ENCODE measurements at regions not wholly inside any gene's neighbourhood (a gene's known extent, or its start where the extent isn't known, plus 50 kb on each side); places are given as distances from the start of the nearest gene placed in this dataset.

DNA sequence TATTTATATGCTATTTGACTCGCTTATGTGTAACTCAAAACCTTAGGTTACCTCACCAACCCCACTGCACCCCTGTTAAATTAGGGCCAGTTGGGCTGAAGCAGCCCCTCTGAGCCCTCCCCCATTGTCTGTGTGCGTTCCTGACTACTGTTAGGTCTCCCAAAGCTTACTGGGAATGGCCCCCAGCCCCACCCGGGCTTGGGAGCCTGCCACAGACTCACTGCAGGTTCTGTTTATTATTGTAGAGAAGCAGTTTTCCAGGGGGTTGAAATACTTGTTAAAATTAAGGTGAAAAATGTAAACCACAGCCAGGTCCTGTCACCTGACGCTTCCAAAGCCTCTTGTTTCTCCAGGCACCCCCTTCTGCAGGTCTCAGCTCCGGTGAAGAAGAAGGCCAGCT is 151.7 kb downstream of the FOXL1 start:
- H3K79me2 ChIP-seq (ENCODE audit: control insufficient read depth, insufficient read depth, low read length) = no peaks in the 10 kb centered on the region
- H3K4me2 ChIP-seq (ENCODE audit: control insufficient read depth, insufficient read depth) = no peak overlapping the region
- intact Hi-C loops (cut with micrococcal nuclease; ENCODE audit: unreplicated experiment) = no loop called here
- H4K20me1 ChIP-seq (ENCODE audit: control insufficient read depth, insufficient read depth) = no peaks in the 10 kb centered on the region
- no peaks in the 10 kb centered on the region for H3K4me1 ChIP-seq (ENCODE audit: control insufficient read depth, insufficient read depth, low read length)
- no peaks in the 10 kb centered on the region for H3K9me3 ChIP-seq (replicated peaks; ENCODE audit: control insufficient read depth, insufficient read depth, low read length)
- 7% methylated on average over 5 of the region's 5 CpGs for WGBS (ENCODE audit: insufficient coverage, insufficient replicate concordance, low lambda C conversion rate, missing lambda C conversion rate)
- no peaks in the 10 kb centered on the region for H3K36me3 ChIP-seq (ENCODE audit: control insufficient read depth in 2 of 2, insufficient read depth in 2 of 2, low read length in 1 of 2)
- peaks cover 0 to 1% of the 10 kb centered on the region in 2 experiments; a peak in 2 of 4 replicates for H3K27me3 ChIP-seq (replicated peaks in 1 of 2; ENCODE audit: control insufficient read depth in 2 of 2, insufficient read depth in 2 of 2, low read length in 1 of 2)
- no TSS peak for BruUV-seq (replicated peaks)
- H3K27ac ChIP-seq (ENCODE audit: control insufficient read depth, insufficient read depth) = no peak overlapping the region
- no peak for TF ChIP-seq STAT1 (conservative IDR thresholded peaks at IDR 0.05)
- TF ChIP-seq, protein P1, sequence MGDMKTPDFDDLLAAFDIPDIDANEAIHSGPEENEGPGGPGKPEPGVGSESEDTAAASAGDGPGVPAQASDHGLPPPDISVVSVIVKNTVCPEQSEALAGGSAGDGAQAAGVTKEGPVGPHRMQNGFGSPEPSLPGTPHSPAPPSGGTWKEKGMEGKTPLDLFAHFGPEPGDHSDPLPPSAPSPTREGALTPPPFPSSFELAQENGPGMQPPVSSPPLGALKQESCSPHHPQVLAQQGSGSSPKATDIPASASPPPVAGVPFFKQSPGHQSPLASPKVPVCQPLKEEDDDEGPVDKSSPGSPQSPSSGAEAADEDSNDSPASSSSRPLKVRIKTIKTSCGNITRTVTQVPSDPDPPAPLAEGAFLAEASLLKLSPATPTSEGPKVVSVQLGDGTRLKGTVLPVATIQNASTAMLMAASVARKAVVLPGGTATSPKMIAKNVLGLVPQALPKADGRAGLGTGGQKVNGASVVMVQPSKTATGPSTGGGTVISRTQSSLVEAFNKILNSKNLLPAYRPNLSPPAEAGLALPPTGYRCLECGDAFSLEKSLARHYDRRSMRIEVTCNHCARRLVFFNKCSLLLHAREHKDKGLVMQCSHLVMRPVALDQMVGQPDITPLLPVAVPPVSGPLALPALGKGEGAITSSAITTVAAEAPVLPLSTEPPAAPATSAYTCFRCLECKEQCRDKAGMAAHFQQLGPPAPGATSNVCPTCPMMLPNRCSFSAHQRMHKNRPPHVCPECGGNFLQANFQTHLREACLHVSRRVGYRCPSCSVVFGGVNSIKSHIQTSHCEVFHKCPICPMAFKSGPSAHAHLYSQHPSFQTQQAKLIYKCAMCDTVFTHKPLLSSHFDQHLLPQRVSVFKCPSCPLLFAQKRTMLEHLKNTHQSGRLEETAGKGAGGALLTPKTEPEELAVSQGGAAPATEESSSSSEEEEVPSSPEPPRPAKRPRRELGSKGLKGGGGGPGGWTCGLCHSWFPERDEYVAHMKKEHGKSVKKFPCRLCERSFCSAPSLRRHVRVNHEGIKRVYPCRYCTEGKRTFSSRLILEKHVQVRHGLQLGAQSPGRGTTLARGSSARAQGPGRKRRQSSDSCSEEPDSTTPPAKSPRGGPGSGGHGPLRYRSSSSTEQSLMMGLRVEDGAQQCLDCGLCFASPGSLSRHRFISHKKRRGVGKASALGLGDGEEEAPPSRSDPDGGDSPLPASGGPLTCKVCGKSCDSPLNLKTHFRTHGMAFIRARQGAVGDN (IDR thresholded peaks at IDR 0.05) = no peak
- no peak for TF ChIP-seq GABPA (IDR thresholded peaks at IDR 0.05; ENCODE audit: low read depth)
- no peak for TF ChIP-seq IRF4 (IDR thresholded peaks at IDR 0.05; ENCODE audit: low read depth, low read length)
- no peak for TF ChIP-seq ZNF217 (IDR thresholded peaks at IDR 0.05)
- TF ChIP-seq NR2F1 (conservative IDR thresholded peaks at IDR 0.05) = no peak
- TF ChIP-seq, protein P2, sequence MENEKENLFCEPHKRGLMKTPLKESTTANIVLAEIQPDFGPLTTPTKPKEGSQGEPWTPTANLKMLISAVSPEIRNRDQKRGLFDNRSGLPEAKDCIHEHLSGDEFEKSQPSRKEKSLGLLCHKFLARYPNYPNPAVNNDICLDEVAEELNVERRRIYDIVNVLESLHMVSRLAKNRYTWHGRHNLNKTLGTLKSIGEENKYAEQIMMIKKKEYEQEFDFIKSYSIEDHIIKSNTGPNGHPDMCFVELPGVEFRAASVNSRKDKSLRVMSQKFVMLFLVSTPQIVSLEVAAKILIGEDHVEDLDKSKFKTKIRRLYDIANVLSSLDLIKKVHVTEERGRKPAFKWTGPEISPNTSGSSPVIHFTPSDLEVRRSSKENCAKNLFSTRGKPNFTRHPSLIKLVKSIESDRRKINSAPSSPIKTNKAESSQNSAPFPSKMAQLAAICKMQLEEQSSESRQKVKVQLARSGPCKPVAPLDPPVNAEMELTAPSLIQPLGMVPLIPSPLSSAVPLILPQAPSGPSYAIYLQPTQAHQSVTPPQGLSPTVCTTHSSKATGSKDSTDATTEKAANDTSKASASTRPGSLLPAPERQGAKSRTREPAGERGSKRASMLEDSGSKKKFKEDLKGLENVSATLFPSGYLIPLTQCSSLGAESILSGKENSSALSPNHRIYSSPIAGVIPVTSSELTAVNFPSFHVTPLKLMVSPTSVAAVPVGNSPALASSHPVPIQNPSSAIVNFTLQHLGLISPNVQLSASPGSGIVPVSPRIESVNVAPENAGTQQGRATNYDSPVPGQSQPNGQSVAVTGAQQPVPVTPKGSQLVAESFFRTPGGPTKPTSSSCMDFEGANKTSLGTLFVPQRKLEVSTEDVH (IDR thresholded peaks at IDR 0.05; ENCODE audit: low read depth, partially characterized antibody) = no peak
- H3K9ac ChIP-seq (ENCODE audit: control insufficient read depth, insufficient read depth, low read length) = no peak overlapping the region
- ATAC-seq (no peak), FAIRE-seq (no peak), DNase-seq (ENCODE audit: low read depth, low spot score) (no peak)
- in situ Hi-C loops (cut with MboI) = no loop called here
- CTCF ChIA-PET = interaction anchor here (1.0 to 1.2 kb wide), 2 partner anchors 10 to 154 kb away, joined by 3 to 4 read pairs; no protein-coding TSS in a partner anchor
- SMC1A ChIA-PET (ENCODE audit: uncharacterized antibody, unreplicated experiment) = no interaction called here
- H2AFZ ChIP-seq (ENCODE audit: control insufficient read depth, low read depth, low read length) = no peak overlapping the region
- RAD21 ChIA-PET (ENCODE audit: unreplicated experiment) = no interaction called here
- POLR2A ChIA-PET = no interaction called here
- H3K4me3 ChIP-seq = no peak overlapping the region
